WI38 (cell line): ENCODE measurements at regions not wholly inside any gene's neighbourhood (a gene's known extent, or its start where the extent isn't known, plus 50 kb on each side); places are given as distances from the start of the nearest gene placed in this dataset.

Source experiments
- H3K4me3 ChIP-seq: 2 replicates; pipeline ENCODE4 v1.5.1; 2011; ENCODE audit warnings: low read depth, mild to moderate bottlenecking, control low read depth, low read length
- CTCF ChIP-seq: IDR thresholded peaks from 2 replicates; pipeline ENCODE4 v1.5.1; 2012; ENCODE audit warnings: low read depth, mild to moderate bottlenecking, control low read depth, low read length

- TF ChIP-seq CTCF, result no peak
- no peak overlapping the region for H3K4me3 ChIP-seq
These were observed 380.1 kb downstream of the GASK1B start for GRCh38 chr4:157792716-157793115.

- TF ChIP-seq CTCF, result no peak
- no peak overlapping the region for H3K4me3 ChIP-seq
These were observed 381.6 kb downstream of the GASK1B start for GRCh38 chr4:157791236-157791635.

GRCh38 chr4:157787618-157788017, 385.2 kb downstream of the GASK1B start:
- TF ChIP-seq CTCF, result no peak
- no peak overlapping the region for H3K4me3 ChIP-seq

- H3K4me3 ChIP-seq, result no peak overlapping the region
- no peak for TF ChIP-seq CTCF
These were observed 391.5 kb downstream of the GASK1B start for GRCh38 chr4:157781361-157781760.

GRCh38 chr4:157779081-157779480, 393.7 kb downstream of the GASK1B start:
- no peak for TF ChIP-seq CTCF
- no peak overlapping the region for H3K4me3 ChIP-seq

GRCh38 chr4:157776930-157777528, 395.8 kb downstream of the GASK1B start:
- TF ChIP-seq CTCF, result no peak
- H3K4me3 ChIP-seq, result no peak overlapping the region

- no peak overlapping the region for H3K4me3 ChIP-seq
- TF ChIP-seq CTCF, result no peak
These were observed 396.9 kb downstream of the GASK1B start for GRCh38 chr4:157775971-157776370.
